AG09309 (cell line): ENCODE measurements at regions not wholly inside any gene's neighbourhood (a gene's known extent, or its start where the extent isn't known, plus 50 kb on each side); places are given as distances from the start of the nearest gene placed in this dataset.

Experiments
- DNase-seq: peaks from one replicate; pipeline ENCODE4 v3.0.0-alpha.2; 2010; ENCODE audit warnings: low read depth
- H3K4me3 ChIP-seq: 2 replicates; pipeline ENCODE4 v1.5.1; 2011; ENCODE audit warnings: mild to moderate bottlenecking, low read depth, low read length, moderate library complexity; ENCODE audit not compliant: control insufficient read depth
- TF ChIP-seq, protein P1 (sequence below): IDR thresholded peaks from 2 replicates; pipeline ENCODE4 v1.5.1; 2011; ENCODE audit warnings: mild to moderate bottlenecking, low read depth, low read length, inconsistent platforms; ENCODE audit not compliant: insufficient read depth, control insufficient read depth; ENCODE audit errors: missing control alignments

DNA sequence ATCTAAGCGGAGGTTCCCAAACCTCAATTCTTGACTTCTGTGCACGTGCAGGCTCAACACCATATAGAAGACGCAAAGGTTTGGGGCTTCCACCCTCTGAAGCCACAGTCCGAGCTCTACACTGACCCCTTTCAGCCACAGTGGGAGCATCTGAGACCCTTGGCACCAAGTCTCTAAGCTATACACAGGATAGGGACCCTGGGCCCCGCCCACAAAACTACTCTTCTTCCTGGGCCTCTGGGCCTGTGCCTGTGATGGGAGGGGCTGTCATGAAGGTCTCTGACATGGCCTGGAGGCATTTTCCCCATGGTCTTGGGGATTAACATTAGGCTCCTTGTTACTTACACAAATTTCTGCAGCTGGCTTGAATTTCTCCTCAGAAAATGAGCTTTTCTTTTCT lies 1374.1 kb upstream of the NXPH2 start:
- TF ChIP-seq, protein P1, sequence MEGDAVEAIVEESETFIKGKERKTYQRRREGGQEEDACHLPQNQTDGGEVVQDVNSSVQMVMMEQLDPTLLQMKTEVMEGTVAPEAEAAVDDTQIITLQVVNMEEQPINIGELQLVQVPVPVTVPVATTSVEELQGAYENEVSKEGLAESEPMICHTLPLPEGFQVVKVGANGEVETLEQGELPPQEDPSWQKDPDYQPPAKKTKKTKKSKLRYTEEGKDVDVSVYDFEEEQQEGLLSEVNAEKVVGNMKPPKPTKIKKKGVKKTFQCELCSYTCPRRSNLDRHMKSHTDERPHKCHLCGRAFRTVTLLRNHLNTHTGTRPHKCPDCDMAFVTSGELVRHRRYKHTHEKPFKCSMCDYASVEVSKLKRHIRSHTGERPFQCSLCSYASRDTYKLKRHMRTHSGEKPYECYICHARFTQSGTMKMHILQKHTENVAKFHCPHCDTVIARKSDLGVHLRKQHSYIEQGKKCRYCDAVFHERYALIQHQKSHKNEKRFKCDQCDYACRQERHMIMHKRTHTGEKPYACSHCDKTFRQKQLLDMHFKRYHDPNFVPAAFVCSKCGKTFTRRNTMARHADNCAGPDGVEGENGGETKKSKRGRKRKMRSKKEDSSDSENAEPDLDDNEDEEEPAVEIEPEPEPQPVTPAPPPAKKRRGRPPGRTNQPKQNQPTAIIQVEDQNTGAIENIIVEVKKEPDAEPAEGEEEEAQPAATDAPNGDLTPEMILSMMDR = no peak
- no peak for DNase-seq
- no peak overlapping the region for H3K4me3 ChIP-seq

DNA sequence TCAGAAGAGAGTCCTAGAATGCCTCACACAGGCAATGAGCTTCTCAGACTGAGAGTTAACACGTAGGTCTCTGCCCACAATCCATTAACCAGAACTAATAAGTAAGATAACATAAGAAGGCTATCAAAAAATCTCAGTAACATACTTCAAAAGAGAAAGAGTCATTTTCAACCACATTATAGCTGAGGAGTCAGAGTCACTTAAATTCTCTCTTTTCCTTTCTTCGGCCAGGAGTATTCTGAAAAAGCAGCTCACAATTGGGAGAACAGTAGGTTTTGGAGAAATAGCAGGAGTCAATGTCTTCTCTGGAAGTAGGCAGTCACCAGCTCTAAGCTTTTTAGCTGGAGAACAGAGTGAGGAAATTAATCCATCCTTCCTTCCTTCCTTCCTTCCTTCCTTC lies 1364.4 kb upstream of the NXPH2 start:
- TF ChIP-seq, protein P1 = no peak
- no peak overlapping the region for H3K4me3 ChIP-seq
- no peak for DNase-seq

DNA sequence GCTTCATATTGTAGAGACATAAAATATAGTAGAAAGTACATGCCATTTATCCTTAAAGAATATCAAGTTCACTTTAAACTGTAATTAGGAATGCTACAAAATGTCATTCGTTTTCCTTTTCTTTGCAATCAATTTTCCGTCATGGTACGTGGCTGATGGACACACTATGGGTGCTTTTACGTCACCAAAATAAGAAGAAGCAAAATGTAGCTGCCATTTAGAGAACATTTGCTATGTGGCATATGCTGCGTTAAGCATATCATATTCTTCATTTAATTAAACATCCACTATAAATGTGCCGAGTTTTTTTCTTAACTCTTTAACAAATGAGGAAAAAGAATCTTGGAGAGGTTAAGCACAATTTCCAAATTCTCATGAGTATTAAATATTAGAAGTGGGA lies 1358.5 kb upstream of the NXPH2 start:
- DNase-seq = no peak
- H3K4me3 ChIP-seq = no peak overlapping the region
- TF ChIP-seq, protein P1 = no peak

DNA sequence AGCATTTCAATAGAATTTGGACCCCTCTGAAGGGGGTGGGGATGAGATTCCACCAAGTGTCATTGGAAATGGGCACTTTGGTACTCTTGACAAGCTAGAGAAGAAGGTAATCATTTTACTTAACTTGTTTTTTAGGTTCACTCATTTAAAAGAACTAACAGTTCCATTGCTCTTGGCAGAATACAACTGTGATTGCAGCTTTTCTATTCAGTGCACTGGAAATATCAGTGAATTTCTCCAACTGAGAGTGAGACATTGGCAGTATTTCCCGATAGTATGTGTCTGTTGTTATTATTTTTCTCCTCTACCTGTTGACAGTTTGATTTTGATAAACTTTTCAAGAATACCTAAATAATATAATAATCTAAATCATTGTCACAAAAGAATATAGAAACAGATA lies 1356.7 kb upstream of the NXPH2 start:
- TF ChIP-seq, protein P1 = no peak
- H3K4me3 ChIP-seq = no peak overlapping the region
- DNase-seq = no peak

DNA sequence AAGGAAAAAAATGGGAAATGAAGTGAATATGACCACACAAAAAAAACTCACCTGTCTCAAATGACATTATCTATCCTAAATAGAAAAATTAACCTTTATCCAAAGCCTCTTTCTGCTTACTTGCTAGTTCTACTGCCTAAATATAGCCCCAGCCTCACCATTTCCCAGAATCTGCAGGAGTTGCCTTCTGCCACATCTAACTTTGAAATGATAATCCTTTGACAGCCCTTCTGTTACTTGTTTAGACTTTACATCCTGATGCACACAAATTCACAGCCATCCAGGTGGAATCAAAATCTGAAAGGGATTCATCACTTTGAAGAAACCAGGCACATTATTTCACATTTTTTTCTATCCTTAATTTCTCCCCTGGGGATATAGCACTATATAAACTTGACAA lies 1356.2 kb upstream of the NXPH2 start:
- H3K4me3 ChIP-seq = no peak overlapping the region
- TF ChIP-seq, protein P1 = no peak
- no peak for DNase-seq

DNA sequence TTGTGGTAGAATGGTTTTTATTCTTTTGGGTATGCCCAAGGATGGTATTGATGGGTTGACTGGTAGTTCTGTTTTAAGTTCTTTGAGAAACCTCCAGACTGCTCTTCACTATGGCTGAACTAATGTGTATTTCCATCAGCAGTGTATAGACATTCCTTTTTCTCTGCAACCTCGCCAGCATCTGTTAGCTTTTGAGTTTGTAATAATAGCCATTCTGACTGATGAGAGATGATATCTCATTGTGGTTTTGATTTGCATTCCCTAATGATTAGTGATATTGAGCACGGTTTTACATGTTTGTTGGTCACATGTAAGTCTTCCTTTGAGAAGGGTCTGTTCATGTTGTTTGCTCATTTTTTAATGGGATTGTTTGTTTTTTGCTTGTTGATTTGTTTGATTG lies 1348.7 kb upstream of the NXPH2 start:
- H3K4me3 ChIP-seq = no peak overlapping the region
- TF ChIP-seq, protein P1 = no peak
- DNase-seq = no peak

DNA sequence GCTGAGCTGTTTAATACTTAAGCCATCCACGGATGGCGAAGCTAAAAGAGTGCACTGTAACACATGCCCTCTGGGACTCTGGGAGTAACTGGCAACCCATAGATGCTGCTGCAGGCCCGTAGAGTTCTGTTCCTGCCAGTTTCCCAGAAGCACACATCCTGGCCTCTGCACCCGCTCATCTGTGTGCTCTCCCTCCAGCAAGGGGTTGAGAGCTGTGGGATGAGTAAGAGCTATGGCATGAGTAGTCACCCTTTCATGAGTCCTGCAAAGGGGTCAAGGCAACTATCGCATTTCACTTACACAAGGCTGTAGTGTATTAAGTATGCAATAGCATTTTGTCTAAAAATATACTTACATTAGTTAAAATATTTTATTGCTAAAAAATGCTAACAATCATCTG lies 1341.8 kb upstream of the NXPH2 start:
- DNase-seq = no peak
- TF ChIP-seq, protein P1 = no peak

More for the DNA sequence above, 1341.8 kb upstream of the NXPH2 start:
- H3K4me3 ChIP-seq = no peak overlapping the region
